ENCODE measurements at regions not wholly inside any gene's neighbourhood (a gene's known extent, or its start where the extent isn't known, plus 50 kb on each side); places are given as distances from the start of the nearest gene placed in this dataset.

GRCh38 chr6:48199499-48199898 is 88.5 kb upstream of the PTCHD4 start:
- Histone ChIP-seq H3K4me3 (no peak overlapping the region), H3K36me3 (ENCODE audit: low read depth) (no peaks in the 10 kb centered on the region), H3K9me3 (no peaks in the 10 kb centered on the region), H3K4me1 (ENCODE audit: low read depth) (no peaks in the 10 kb centered on the region)
- TF ChIP-seq CTCF (IDR thresholded peaks at IDR 0.05) = no peak
- DNase-seq (no peak), ATAC-seq (no peak)
- intact Hi-C loops (cut with DNase I, micrococcal nuclease) = no loop called here

- TF ChIP-seq CTCF (IDR thresholded peaks at IDR 0.05) = no peak
- H3K4me1 ChIP-seq (ENCODE audit: low read depth) = no peaks in the 10 kb centered on the region
- no peaks in the 10 kb centered on the region for H3K9me3 ChIP-seq
- no peak overlapping the region for H3K4me3 ChIP-seq
- H3K36me3 ChIP-seq (ENCODE audit: low read depth) = no peaks in the 10 kb centered on the region
- no peak for ATAC-seq
- no peak for DNase-seq
- intact Hi-C loops (cut with DNase I, micrococcal nuclease) = no loop called here
Measured at GRCh38 chr6:48197941-48198340, 86.9 kb upstream of the PTCHD4 start.

GRCh38 chr6:48194596-48195295 is 83.7 kb upstream of the PTCHD4 start:
- intact Hi-C loops (cut with DNase I, micrococcal nuclease) = no loop called here
- H3K4me3 ChIP-seq = no peak overlapping the region
- no peaks in the 10 kb centered on the region for H3K36me3 ChIP-seq (ENCODE audit: low read depth)
- no peak for TF ChIP-seq CTCF (IDR thresholded peaks at IDR 0.05)
- no peaks in the 10 kb centered on the region for H3K4me1 ChIP-seq (ENCODE audit: low read depth)
- H3K9me3 ChIP-seq = no peaks in the 10 kb centered on the region
- ATAC-seq = no peak
- DNase-seq = no peak

- Histone ChIP-seq H3K36me3 (ENCODE audit: low read depth) (no peaks in the 10 kb centered on the region), H3K4me1 (ENCODE audit: low read depth) (no peaks in the 10 kb centered on the region), H3K4me3 (no peak overlapping the region), H3K9me3 (no peaks in the 10 kb centered on the region)
- ATAC-seq (no peak), DNase-seq (no peak)
- intact Hi-C loops (cut with DNase I, micrococcal nuclease) = no loop called here
- TF ChIP-seq CTCF (IDR thresholded peaks at IDR 0.05) = no peak
Measured at GRCh38 chr6:48188158-48188557, 77.2 kb upstream of the PTCHD4 start.

- H3K9me3 ChIP-seq = no peaks in the 10 kb centered on the region
- intact Hi-C loops (cut with DNase I, micrococcal nuclease) = no loop called here
- H3K4me1 ChIP-seq (ENCODE audit: low read depth) = no peaks in the 10 kb centered on the region
- TF ChIP-seq CTCF (IDR thresholded peaks at IDR 0.05) = no peak
- ATAC-seq (no peak), DNase-seq (no peak)
- H3K4me3 ChIP-seq = no peak overlapping the region
- H3K36me3 ChIP-seq (ENCODE audit: low read depth) = no peaks in the 10 kb centered on the region
Measured at GRCh38 chr6:48186746-48187145, 75.7 kb upstream of the PTCHD4 start.

- TF ChIP-seq CTCF (IDR thresholded peaks at IDR 0.05) = no peak
- H3K4me3 ChIP-seq = no peak overlapping the region
- no peaks in the 10 kb centered on the region for H3K36me3 ChIP-seq (ENCODE audit: low read depth)
- intact Hi-C loops (cut with DNase I, micrococcal nuclease) = no loop called here
- no peak for ATAC-seq
- H3K9me3 ChIP-seq = no peaks in the 10 kb centered on the region
- no peak for DNase-seq
- H3K4me1 ChIP-seq (ENCODE audit: low read depth) = no peaks in the 10 kb centered on the region
Measured at GRCh38 chr6:48184648-48185047, 73.7 kb upstream of the PTCHD4 start.

Data from mucosa of descending colon (tissue), 3 donors.